ENCODE measurements at regions not wholly inside any gene's neighbourhood (a gene's known extent, or its start where the extent isn't known, plus 50 kb on each side); places are given as distances from the start of the nearest gene placed in this dataset.

DNA sequence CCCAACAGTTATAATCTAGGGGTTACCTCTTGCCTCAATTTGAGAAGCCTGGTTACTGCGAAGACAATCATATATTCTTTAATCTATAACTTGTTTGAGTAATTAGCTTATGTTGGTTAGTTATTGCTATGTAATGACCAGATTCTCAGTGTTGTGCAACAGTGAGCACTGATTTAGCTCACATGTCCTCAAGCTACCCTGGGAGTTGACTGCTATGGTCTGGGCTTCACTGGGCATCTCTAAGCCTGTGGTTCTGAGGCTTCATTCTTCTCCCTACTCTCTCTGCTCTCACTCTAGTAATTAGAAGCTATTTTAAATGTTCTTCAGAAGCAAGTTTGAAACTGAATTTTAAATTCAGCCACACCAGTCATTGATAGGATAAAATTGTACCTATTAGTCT, 371.8 kb downstream of the PBX1 start:
- H3K9me3 Mint-ChIP-seq = no peaks in the 10 kb centered on the region
- H3K4me1 Mint-ChIP-seq (ENCODE audit: low read depth) = no peaks in the 10 kb centered on the region
- H3K27ac Mint-ChIP-seq = no peak overlapping the region
- no peak overlapping the region for H3K4me3 Mint-ChIP-seq
- H3K27me3 Mint-ChIP-seq = no peaks in the 10 kb centered on the region
- intact Hi-C loops (cut with micrococcal nuclease) = no loop called here
- no peaks in the 10 kb centered on the region for H3K36me3 Mint-ChIP-seq (ENCODE audit: low read depth)

GRCh38 chr1:164930241-164930640, 371.3 kb downstream of the PBX1 start:
- no peaks in the 10 kb centered on the region for H3K27me3 Mint-ChIP-seq
- intact Hi-C loops (cut with micrococcal nuclease) = no loop called here
- no peak overlapping the region for H3K4me3 Mint-ChIP-seq
- H3K4me1 Mint-ChIP-seq (ENCODE audit: low read depth) = no peaks in the 10 kb centered on the region
- H3K9me3 Mint-ChIP-seq = no peaks in the 10 kb centered on the region
- H3K36me3 Mint-ChIP-seq (ENCODE audit: low read depth) = no peaks in the 10 kb centered on the region
- H3K27ac Mint-ChIP-seq = no peak overlapping the region

- no peaks in the 10 kb centered on the region for H3K27me3 Mint-ChIP-seq
- H3K4me3 Mint-ChIP-seq = no peak overlapping the region
- H3K9me3 Mint-ChIP-seq = no peaks in the 10 kb centered on the region
- no peaks in the 10 kb centered on the region for H3K36me3 Mint-ChIP-seq (ENCODE audit: low read depth)
- no peaks in the 10 kb centered on the region for H3K4me1 Mint-ChIP-seq (ENCODE audit: low read depth)
- H3K27ac Mint-ChIP-seq = no peak overlapping the region
- intact Hi-C loops (cut with micrococcal nuclease) = no loop called here
Observed at GRCh38 chr1:164928232-164928812, 369.3 kb downstream of the PBX1 start.

- Mint-ChIP-seq H3K36me3 (ENCODE audit: low read depth) (no peaks in the 10 kb centered on the region), H3K27ac (no peak overlapping the region), H3K4me1 (ENCODE audit: low read depth) (no peaks in the 10 kb centered on the region), H3K4me3 (no peak overlapping the region), H3K9me3 (no peaks in the 10 kb centered on the region), H3K27me3 (no peaks in the 10 kb centered on the region)
- intact Hi-C loops (cut with micrococcal nuclease) = no loop called here
Observed at GRCh38 chr1:164926107-164926506, 367.1 kb downstream of the PBX1 start.

DNA sequence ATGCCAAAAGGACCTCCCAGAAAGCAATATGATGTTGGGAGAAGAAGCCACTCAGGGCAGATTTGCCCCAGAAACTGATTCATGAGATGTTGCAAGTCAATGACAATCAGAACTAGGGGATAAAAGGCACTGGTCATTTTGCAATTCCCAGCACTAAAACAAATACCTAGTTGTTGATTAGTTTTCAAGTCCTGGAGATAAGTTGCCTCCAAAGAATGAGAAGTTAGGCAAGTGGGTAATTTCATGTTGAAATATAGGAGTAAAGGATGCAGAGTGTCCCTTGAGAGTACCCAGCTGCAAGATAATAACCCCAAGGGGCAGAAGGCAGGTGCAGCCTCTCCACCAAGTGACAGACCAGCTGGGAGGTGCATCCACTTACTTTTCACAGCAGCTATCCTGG, 363.6 kb downstream of the PBX1 start:
- H3K4me1 Mint-ChIP-seq (ENCODE audit: low read depth) = no peaks in the 10 kb centered on the region
- no peak overlapping the region for H3K27ac Mint-ChIP-seq
- H3K4me3 Mint-ChIP-seq = no peak overlapping the region
- no peaks in the 10 kb centered on the region for H3K36me3 Mint-ChIP-seq (ENCODE audit: low read depth)
- H3K9me3 Mint-ChIP-seq = no peaks in the 10 kb centered on the region
- intact Hi-C loops (cut with micrococcal nuclease) = no loop called here
- no peaks in the 10 kb centered on the region for H3K27me3 Mint-ChIP-seq

DNA sequence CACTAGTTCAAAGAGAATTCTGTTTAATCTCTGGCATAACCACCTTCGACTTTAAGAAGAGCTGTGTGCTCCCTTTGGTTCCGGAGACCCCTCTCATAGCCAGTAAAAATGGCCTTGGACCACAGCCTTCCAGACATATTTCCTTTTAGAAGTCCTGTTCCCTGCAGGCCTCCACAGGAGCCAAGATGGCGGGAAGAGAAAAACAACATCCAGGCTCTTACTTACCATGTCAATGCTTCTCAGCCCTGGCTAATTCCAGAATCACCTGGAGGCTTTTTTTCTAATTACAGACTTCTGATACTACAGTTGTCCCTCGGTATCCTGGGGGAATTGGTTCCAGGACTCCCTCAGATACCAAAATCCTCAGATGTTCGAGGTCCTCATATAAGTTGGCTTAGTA, 362.5 kb downstream of the PBX1 start:
- Mint-ChIP-seq H3K36me3 (ENCODE audit: low read depth) (no peaks in the 10 kb centered on the region), H3K27me3 (no peaks in the 10 kb centered on the region), H3K4me3 (no peak overlapping the region), H3K9me3 (no peaks in the 10 kb centered on the region), H3K27ac (no peak overlapping the region), H3K4me1 (ENCODE audit: low read depth) (no peaks in the 10 kb centered on the region)
- intact Hi-C loops (cut with micrococcal nuclease) = no loop called here

GRCh38 chr1:164918140-164918539, 359.2 kb downstream of the PBX1 start:
- Mint-ChIP-seq H3K4me1 (ENCODE audit: low read depth) (no peaks in the 10 kb centered on the region), H3K27ac (no peak overlapping the region), H3K4me3 (no peak overlapping the region), H3K36me3 (ENCODE audit: low read depth) (no peaks in the 10 kb centered on the region), H3K9me3 (no peaks in the 10 kb centered on the region), H3K27me3 (no peaks in the 10 kb centered on the region)
- intact Hi-C loops (cut with micrococcal nuclease) = no loop called here

DNA sequence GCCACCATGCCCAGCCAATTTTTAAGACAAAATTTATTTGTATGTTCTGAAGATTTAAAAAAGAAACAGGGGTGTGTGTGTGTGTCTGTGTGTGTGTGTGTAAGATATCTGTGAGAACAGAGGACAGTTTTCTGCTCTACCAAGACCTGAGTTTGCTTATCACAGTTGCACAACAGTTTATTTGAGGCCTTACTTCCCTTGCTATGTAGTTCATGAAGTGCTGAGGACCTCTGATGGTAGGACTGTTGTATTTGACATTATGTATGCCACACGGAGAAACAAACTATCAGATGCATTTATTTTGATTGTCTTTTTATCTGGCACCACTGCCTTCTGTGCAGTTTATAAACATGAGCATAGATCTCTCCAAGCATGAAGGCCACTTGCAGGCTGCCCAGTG, 355.2 kb downstream of the PBX1 start:
- H3K27me3 Mint-ChIP-seq = no peaks in the 10 kb centered on the region
- no peaks in the 10 kb centered on the region for H3K36me3 Mint-ChIP-seq (ENCODE audit: low read depth)
- no peaks in the 10 kb centered on the region for H3K9me3 Mint-ChIP-seq
- intact Hi-C loops (cut with micrococcal nuclease) = no loop called here
- H3K4me1 Mint-ChIP-seq (ENCODE audit: low read depth) = no peaks in the 10 kb centered on the region
- H3K4me3 Mint-ChIP-seq = no peak overlapping the region
- H3K27ac Mint-ChIP-seq = no peak overlapping the region

- Mint-ChIP-seq H3K27ac (no peak overlapping the region), H3K4me1 (ENCODE audit: low read depth) (no peaks in the 10 kb centered on the region), H3K4me3 (no peak overlapping the region), H3K9me3 (no peaks in the 10 kb centered on the region), H3K27me3 (no peaks in the 10 kb centered on the region), H3K36me3 (ENCODE audit: low read depth) (no peaks in the 10 kb centered on the region)
- intact Hi-C loops (cut with micrococcal nuclease) = no loop called here
Observed at GRCh38 chr1:164912290-164912689, 353.3 kb downstream of the PBX1 start.

GRCh38 chr1:164910671-164911070, 351.7 kb downstream of the PBX1 start:
- H3K9me3 Mint-ChIP-seq = no peaks in the 10 kb centered on the region
- intact Hi-C loops (cut with micrococcal nuclease) = no loop called here
- H3K27me3 Mint-ChIP-seq = no peaks in the 10 kb centered on the region
- H3K4me3 Mint-ChIP-seq = no peak overlapping the region
- no peaks in the 10 kb centered on the region for H3K36me3 Mint-ChIP-seq (ENCODE audit: low read depth)
- H3K4me1 Mint-ChIP-seq (ENCODE audit: low read depth) = no peaks in the 10 kb centered on the region
- H3K27ac Mint-ChIP-seq = no peak overlapping the region

GRCh38 chr1:164907666-164908065, 348.7 kb downstream of the PBX1 start:
- intact Hi-C loops (cut with micrococcal nuclease) = no loop called here
- no peak overlapping the region for H3K27ac Mint-ChIP-seq
- no peaks in the 10 kb centered on the region for H3K27me3 Mint-ChIP-seq
- H3K4me3 Mint-ChIP-seq = no peak overlapping the region
- H3K36me3 Mint-ChIP-seq (ENCODE audit: low read depth) = no peaks in the 10 kb centered on the region
- no peaks in the 10 kb centered on the region for H3K9me3 Mint-ChIP-seq
- H3K4me1 Mint-ChIP-seq (ENCODE audit: low read depth) = no peaks in the 10 kb centered on the region

GRCh38 chr1:164905869-164906268, 346.9 kb downstream of the PBX1 start:
- no peaks in the 10 kb centered on the region for H3K4me1 Mint-ChIP-seq (ENCODE audit: low read depth)
- intact Hi-C loops (cut with micrococcal nuclease) = no loop called here
- H3K36me3 Mint-ChIP-seq (ENCODE audit: low read depth) = no peaks in the 10 kb centered on the region
- H3K27me3 Mint-ChIP-seq = no peaks in the 10 kb centered on the region
- H3K27ac Mint-ChIP-seq = no peak overlapping the region
- H3K4me3 Mint-ChIP-seq = no peak overlapping the region
- no peaks in the 10 kb centered on the region for H3K9me3 Mint-ChIP-seq

DNA sequence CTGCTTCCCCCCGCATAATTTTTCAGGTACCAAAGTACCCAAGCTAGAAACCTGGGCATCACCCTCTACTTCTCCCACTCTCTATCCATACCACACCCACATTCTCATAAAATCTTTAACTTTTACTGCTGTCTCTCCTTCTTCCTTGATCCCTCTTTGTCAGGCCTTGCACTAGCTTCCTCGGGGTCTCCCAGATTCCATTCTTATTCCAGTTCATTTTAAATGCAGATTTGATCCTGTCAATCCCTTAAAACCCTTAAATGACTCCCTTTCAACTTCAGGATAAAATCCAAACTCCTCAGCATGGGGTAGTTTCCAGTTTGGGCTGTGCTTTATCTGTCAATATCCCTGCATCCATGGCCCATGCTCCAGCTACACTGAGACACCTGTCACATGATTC, 343.5 kb downstream of the PBX1 start:
- H3K4me1 Mint-ChIP-seq (ENCODE audit: low read depth) = no peaks in the 10 kb centered on the region
- H3K4me3 Mint-ChIP-seq = no peak overlapping the region
- no peaks in the 10 kb centered on the region for H3K27me3 Mint-ChIP-seq
- H3K27ac Mint-ChIP-seq = no peak overlapping the region
- intact Hi-C loops (cut with micrococcal nuclease) = no loop called here
- peaks cover 9% of the 10 kb centered on the region for H3K9me3 Mint-ChIP-seq
- H3K36me3 Mint-ChIP-seq (ENCODE audit: low read depth) = no peaks in the 10 kb centered on the region

Data from dendritic cell treated with granulocyte-macrophage colony-stimulating factor and Interleukin-4, amounts not matched to agents 40 ng/mL and 50 ng/mL, for 4 days (primary cell).